SK-N-SH (cell line): ENCODE measurements at regions not wholly inside any gene's neighbourhood (a gene's known extent, or its start where the extent isn't known, plus 50 kb on each side); places are given as distances from the start of the nearest gene placed in this dataset.

ENCODE experiments used
- CTCF ChIA-PET: fragments of 300-600, 350-600 bp; formaldehyde crosslinking; extraction: SDS; loops from one replicate; lab custom pipeline; 2021; lab: Yijun Ruan, JAX
- POLR2A ChIA-PET: fragments of 350-600 bp; sonication (Branson Sonifier 250); formaldehyde crosslinking; extraction: SDS; loops from one replicate; lab custom pipeline; 2020; ENCODE audit warnings: antibody characterized with exemption, inconsistent platforms; lab: Yijun Ruan, JAX
- DNase-seq: peaks from one replicate; pipeline ENCODE4 v3.0.0; 2012
- H2AFZ ChIP-seq: fragments of 200-600 bp; sonication (generic); 2 replicates; pipeline ENCODE4 v1.8.1; 2016; ENCODE audit warnings: antibody characterized with exemption, mild to moderate bottlenecking, low read depth
- H3F3A ChIP-seq: fragments of 200-600 bp; sonication (generic); replicated peaks from 2 replicates; pipeline ENCODE3; 2016; ENCODE audit warnings: antibody characterized with exemption, mild to moderate bottlenecking; ENCODE audit not compliant: insufficient read depth
- H3K27ac ChIP-seq, 2 experiments: fragments of 200-500 bp in 1 of 2; fragments of 200-600 bp in 1 of 2; sonication (Bioruptor generic) in 1 of 2; sonication (generic), shearing (Covaris generic) in 1 of 2; 2 replicates each; pipeline versions ENCODE4 v1.5.1 to v1.6.1; 2014 to 2016; ENCODE audit warnings: low read depth in 2 of 2, inconsistent platforms in 1 of 2, low read length in 1 of 2, mild to moderate bottlenecking in 1 of 2, mixed read lengths in 1 of 2
- H3K27me3 ChIP-seq: fragments of 200-600 bp; sonication (generic), shearing (Covaris generic); 2 replicates; pipeline ENCODE4 v1.6.1; 2016; ENCODE audit warnings: mixed run types; ENCODE audit not compliant: insufficient read depth
- H3K36me3 ChIP-seq, 2 experiments: fragments of 200-500 bp in 1 of 2; fragments of 200-600 bp in 1 of 2; sonication (Bioruptor generic) in 1 of 2; sonication (generic) in 1 of 2; replicated peaks in 1 of 2; 2 replicates each; pipeline versions ENCODE3 to v1.5.1; 2014 to 2016; ENCODE audit warnings: low read length in 1 of 2, mild to moderate bottlenecking in 1 of 2; ENCODE audit not compliant: insufficient read depth in 2 of 2, control insufficient read depth in 1 of 2
- H3K4me1 ChIP-seq, 2 experiments: fragments of 200-500 bp in 1 of 2; fragments of 200-600 bp in 1 of 2; sonication (Bioruptor generic) in 1 of 2; sonication (generic), shearing (Covaris generic) in 1 of 2; 2 replicates each; pipeline versions ENCODE4 v1.5.1 to v1.6.1; 2014 to 2016; ENCODE audit warnings: low read depth in 1 of 2, low read length in 1 of 2, mixed run types in 1 of 2; ENCODE audit not compliant: insufficient read depth in 2 of 2, control insufficient read depth in 1 of 2
- H3K4me2 ChIP-seq: fragments of 200-600 bp; sonication (generic), shearing (Covaris generic); 2 replicates; pipeline ENCODE4 v1.6.1; 2017; ENCODE audit warnings: mixed run types
- H3K4me3 ChIP-seq, 2 experiments: fragments of 200-500 bp in 1 of 2; fragments of 200-600 bp in 1 of 2; sonication (Bioruptor generic) in 1 of 2; sonication (generic), shearing (Covaris generic) in 1 of 2; 2 replicates each; pipeline versions ENCODE4 v1.5.1 to v1.8.1; 2014 to 2016; ENCODE audit warnings: low read depth in 2 of 2, inconsistent platforms in 1 of 2, low read length in 1 of 2, mild to moderate bottlenecking in 1 of 2, mixed read lengths in 1 of 2, moderate library complexity in 1 of 2
- H3K79me2 ChIP-seq: fragments of 200-600 bp; sonication (generic); 2 replicates; pipeline ENCODE4 v1.8.1; 2017; ENCODE audit warnings: mild to moderate bottlenecking; ENCODE audit not compliant: insufficient read depth
- H3K9ac ChIP-seq: fragments of 200-600 bp; sonication (generic); 2 replicates; pipeline ENCODE4 v1.6.1; 2017; ENCODE audit warnings: mixed run types
- H3K9me2 ChIP-seq: fragments of 200-600 bp; sonication (generic); 2 replicates; pipeline ENCODE4 v1.6.1; 2017; ENCODE audit warnings: mixed run types
- H3K9me3 ChIP-seq: fragments of 200-600 bp; sonication (generic); 2 replicates; pipeline ENCODE4 v1.6.1; 2017; ENCODE audit warnings: mixed run types, mild to moderate bottlenecking, moderate library complexity
- H4K20me1 ChIP-seq: fragments of 200-600 bp; sonication (generic); 2 replicates; pipeline ENCODE4 v1.6.1; 2017; ENCODE audit warnings: mild to moderate bottlenecking, mixed run types; ENCODE audit not compliant: insufficient read depth
- FOXM1 ChIP-seq: IDR thresholded peaks from 2 replicates; pipeline ENCODE4 v1.4.0; 2012; ENCODE audit warnings: low read depth, mild to moderate bottlenecking
- RAD21 ChIP-seq: IDR thresholded peaks from 2 replicates; pipeline ENCODE4 v1.6.1; 2012; ENCODE audit warnings: mild to moderate bottlenecking, low read length
- RCOR1 ChIP-seq: fragments of 150-350 bp; IDR thresholded peaks from 2 replicates; pipeline ENCODE4 v1.6.1; 2017; ENCODE audit warnings: antibody characterized with exemption, low read length
- RXRA ChIP-seq: IDR thresholded peaks from 2 replicates; pipeline ENCODE4 v1.4.0; 2012; ENCODE audit warnings: low read depth, mild to moderate bottlenecking, borderline replicate concordance
- USF1 ChIP-seq: IDR thresholded peaks from 2 replicates; pipeline ENCODE4 v1.4.0; 2012; ENCODE audit warnings: low read depth, borderline replicate concordance
- YY1 ChIP-seq: IDR thresholded peaks from 2 replicates; pipeline ENCODE4 v1.4.0; 2012; ENCODE audit warnings: low read depth, mild to moderate bottlenecking
- ZBTB33 ChIP-seq: IDR thresholded peaks from 2 replicates; pipeline ENCODE4 v1.4.0; 2012; ENCODE audit warnings: low read depth, borderline replicate concordance
- WGBS: methylation state at CpG from one replicate; pipeline ENCODE4 v1.1.6; 2017; ENCODE audit warnings: low lambda C conversion rate; 5-methylcytosine and 5-hydroxymethylcytosine counted together
- TF ChIP-seq, protein P1 (sequence below): IDR thresholded peaks from 2 replicates; pipeline ENCODE4 v1.4.0; 2012; ENCODE audit warnings: low read depth
- TF ChIP-seq, protein P2 (sequence below): fragments of 150-350 bp; IDR thresholded peaks from 2 replicates; pipeline ENCODE4 v1.6.1; 2016; ENCODE audit warnings: mild to moderate bottlenecking, low read depth, low read length

- TF ChIP-seq RCOR1: no peak
Measured at GRCh38 chr14:96671218-96671617, 126.0 kb upstream of the VRK1 start (continued).

- no peaks in the 10 kb centered on the region for H3K9me2 ChIP-seq
- TF ChIP-seq ZBTB33: no peak
- no peak overlapping the region for H3K4me3 ChIP-seq
- POLR2A ChIA-PET: no interaction called here
- no peak overlapping the region for H2AFZ ChIP-seq
- H3K9me3 ChIP-seq: no peaks in the 10 kb centered on the region
- no peak for DNase-seq
- no peak overlapping the region for H3K4me2 ChIP-seq
- H3K27ac ChIP-seq: no peak overlapping the region
- no peak overlapping the region for H3K9ac ChIP-seq
- H3K36me3 ChIP-seq: no peaks in the 10 kb centered on the region
- H4K20me1 ChIP-seq: no peaks in the 10 kb centered on the region
- CTCF ChIA-PET: no interaction called here
- H3K4me1 ChIP-seq: no peaks in the 10 kb centered on the region
- WGBS: 22% methylated on average over 4 of the region's 4 CpGs
- no peaks in the 10 kb centered on the region for H3K27me3 ChIP-seq
- no peaks in the 10 kb centered on the region for H3K79me2 ChIP-seq
- H3F3A ChIP-seq: no peaks in the 10 kb centered on the region
Measured at GRCh38 chr14:96673706-96674105, 123.5 kb upstream of the VRK1 start.

GRCh38 chr14:96674121-96674520, 123.1 kb upstream of the VRK1 start:
- Histone ChIP-seq H3K9me2 (no peaks in the 10 kb centered on the region), H3K79me2 (no peaks in the 10 kb centered on the region), H3K4me1 (no peaks in the 10 kb centered on the region), H3F3A (no peaks in the 10 kb centered on the region), H3K4me3 (no peak overlapping the region), H3K9ac (no peak overlapping the region), H3K27ac (no peak overlapping the region), H3K9me3 (no peaks in the 10 kb centered on the region), H3K27me3 (no peaks in the 10 kb centered on the region), H2AFZ (no peak overlapping the region), H3K4me2 (no peak overlapping the region), H4K20me1 (no peaks in the 10 kb centered on the region), H3K36me3 (no peaks in the 10 kb centered on the region)
- no peak for TF ChIP-seq YY1
- TF ChIP-seq RXRA: no peak
- TF ChIP-seq, protein P1, sequence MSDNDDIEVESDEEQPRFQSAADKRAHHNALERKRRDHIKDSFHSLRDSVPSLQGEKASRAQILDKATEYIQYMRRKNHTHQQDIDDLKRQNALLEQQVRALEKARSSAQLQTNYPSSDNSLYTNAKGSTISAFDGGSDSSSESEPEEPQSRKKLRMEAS: no peak
- TF ChIP-seq USF1: no peak
- TF ChIP-seq RCOR1: no peak
- no peak for TF ChIP-seq RAD21
- TF ChIP-seq, protein P2, sequence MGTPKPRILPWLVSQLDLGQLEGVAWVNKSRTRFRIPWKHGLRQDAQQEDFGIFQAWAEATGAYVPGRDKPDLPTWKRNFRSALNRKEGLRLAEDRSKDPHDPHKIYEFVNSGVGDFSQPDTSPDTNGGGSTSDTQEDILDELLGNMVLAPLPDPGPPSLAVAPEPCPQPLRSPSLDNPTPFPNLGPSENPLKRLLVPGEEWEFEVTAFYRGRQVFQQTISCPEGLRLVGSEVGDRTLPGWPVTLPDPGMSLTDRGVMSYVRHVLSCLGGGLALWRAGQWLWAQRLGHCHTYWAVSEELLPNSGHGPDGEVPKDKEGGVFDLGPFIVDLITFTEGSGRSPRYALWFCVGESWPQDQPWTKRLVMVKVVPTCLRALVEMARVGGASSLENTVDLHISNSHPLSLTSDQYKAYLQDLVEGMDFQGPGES: no peak
- no peak for TF ChIP-seq FOXM1
- CTCF ChIA-PET: no interaction called here
- no peak for DNase-seq
- WGBS: 43% methylated on average over 2 of the region's 3 CpGs
- POLR2A ChIA-PET: no interaction called here
